B cell (primary cell): ENCODE measurements at regions not wholly inside any gene's neighbourhood (a gene's known extent, or its start where the extent isn't known, plus 50 kb on each side); places are given as distances from the start of the nearest gene placed in this dataset.

Experiments used
- ATAC-seq: fragments of 200-7000 bp; cut with Tn5 transposase; one replicate; pipeline ENCODE4 v1.10.0; 2021; ENCODE audit warnings: low read depth, mild to moderate bottlenecking, moderate number of reproducible peaks, moderate library complexity
- CTCF ChIA-PET: fragments of 350-600 bp; sonication (Branson Sonifier 250); formaldehyde crosslinking; loops from one replicate; lab custom pipeline; 2021; ENCODE audit warnings: antibody characterized with exemption, inconsistent platforms; lab: Charles Lee
- POLR2A ChIA-PET: fragments of 350-600 bp; sonication (Branson Sonifier 250); formaldehyde crosslinking; loops from one replicate; lab custom pipeline; 2021; ENCODE audit warnings: antibody characterized with exemption; lab: Charles Lee
- DNase-seq: peaks from one replicate; pipeline ENCODE4 v3.0.0; 2013
- H2AFZ ChIP-seq: 2 replicates; pipeline ENCODE4 v1.6.1; 2012; ENCODE audit warnings: mild to moderate bottlenecking, low read depth, low read length; ENCODE audit not compliant: insufficient read depth, poor library complexity, severe bottlenecking
- H3K27ac ChIP-seq, 2 donors: 1 replicate in 1 of 2; 2 replicates in 1 of 2; pipeline ENCODE4 v1.5.1; 2012 to 2013; ENCODE audit warnings: low read length in 2 of 2, mild to moderate bottlenecking in 2 of 2, moderate library complexity in 1 of 2
- H3K27me3 ChIP-seq, 4 experiments: fragments of 200-600 bp in 1 of 4; sonication (generic) in 1 of 4; replicated peaks in 1 of 4; 1 replicate in 2 of 4; 2 replicates in 2 of 4; pipeline versions ENCODE4 v1.6.1 to v1.7.0; 2013 to 2016; ENCODE audit warnings: low read length in 3 of 4, mild to moderate bottlenecking in 2 of 4, mixed read lengths in 1 of 4, moderate library complexity in 1 of 4; ENCODE audit not compliant: insufficient read depth in 4 of 4, control insufficient read depth in 3 of 4; ENCODE audit errors: control extremely low read depth in 1 of 4
- H3K36me3 ChIP-seq, 2 experiments: replicated peaks in 1 of 2; 1 replicate in 1 of 2; 2 replicates in 1 of 2; pipeline versions ENCODE4 v1.6.1 to v1.7.1; 2013; ENCODE audit warnings: low read length in 1 of 2; ENCODE audit not compliant: insufficient read depth in 2 of 2, control insufficient read depth in 1 of 2; ENCODE audit errors: control extremely low read depth in 1 of 2, extremely low read depth in 1 of 2
- H3K4me1 ChIP-seq, 2 donors: fragments of 200-600 bp in 1 of 2; sonication (generic) in 1 of 2; 1 replicate in 1 of 2; 2 replicates in 1 of 2; pipeline versions ENCODE4 v1.5.1 to v1.6.1; 2013 to 2017; ENCODE audit warnings: low read length in 2 of 2; ENCODE audit not compliant: control insufficient read depth in 2 of 2, insufficient read depth in 2 of 2
- H3K4me2 ChIP-seq: replicated peaks from 2 replicates; pipeline ENCODE3; 2012; ENCODE audit warnings: mild to moderate bottlenecking, low read depth, low read length; ENCODE audit not compliant: poor library complexity, severe bottlenecking
- H3K4me3 ChIP-seq, 5 experiments: fragments of 200-600 bp in 1 of 5; sonication (generic) in 1 of 5; 1 replicate in 3 of 5; 2 replicates in 2 of 5; pipeline versions ENCODE4 v1.5.1 to v1.7.0; 2011 to 2016; ENCODE audit warnings: low read length in 4 of 5, mild to moderate bottlenecking in 4 of 5, low read depth in 2 of 5, control low read depth in 1 of 5, moderate library complexity in 1 of 5; ENCODE audit not compliant: insufficient read depth in 1 of 5; ENCODE audit errors: control extremely low read depth in 1 of 5, extremely low read depth in 1 of 5
- H3K79me2 ChIP-seq: fragments of 200-600 bp; sonication (generic); one replicate; pipeline ENCODE4 v1.6.0; 2016; ENCODE audit warnings: low read length; ENCODE audit not compliant: control insufficient read depth, insufficient read depth
- H3K9ac ChIP-seq: fragments of 200-600 bp; sonication (generic); 2 replicates; pipeline ENCODE4 v1.6.1; 2017; ENCODE audit warnings: mild to moderate bottlenecking, low read length, moderate library complexity
- H3K9me3 ChIP-seq, 3 donors: one replicate each; pipeline versions ENCODE4 v1.6.1 to v1.7.1; 2013; ENCODE audit warnings: low read length in 2 of 3; ENCODE audit not compliant: control insufficient read depth in 2 of 3, insufficient read depth in 1 of 3; ENCODE audit errors: control extremely low read depth in 1 of 3
- H4K20me1 ChIP-seq: 2 replicates; pipeline ENCODE4 v1.6.0; 2012; ENCODE audit warnings: mild to moderate bottlenecking, low read length; ENCODE audit not compliant: insufficient read depth, control insufficient read depth, poor library complexity, severe bottlenecking
- H3K27ac Mint-ChIP-seq: one replicate; pipeline ENCODE4 v1.8.0; 2021; ENCODE audit warnings: mixed read lengths
- H3K27me3 Mint-ChIP-seq: one replicate; pipeline ENCODE4 v1.8.0; 2021; ENCODE audit warnings: mixed read lengths
- H3K4me1 Mint-ChIP-seq: one replicate; pipeline ENCODE4 v1.8.0; 2021; ENCODE audit warnings: mixed read lengths
- H3K4me3 Mint-ChIP-seq: one replicate; pipeline ENCODE4 v1.8.0; 2021; ENCODE audit warnings: mixed read lengths
- H3K9me3 Mint-ChIP-seq: one replicate; pipeline ENCODE4 v1.8.0; 2022; ENCODE audit warnings: mixed read lengths; ENCODE audit not compliant: insufficient read depth
- EZH2 ChIP-seq: IDR thresholded peaks from 2 replicates; pipeline ENCODE4 v1.6.1; 2012; ENCODE audit warnings: borderline replicate concordance, low read depth, mild to moderate bottlenecking, moderate library complexity, low read length; ENCODE audit not compliant: insufficient read depth, poor library complexity, severe bottlenecking
- WGBS: methylation state at CpG from one replicate; pipeline ENCODE4 v1.1.5; 2013; ENCODE audit warnings: missing lambda C conversion rate; ENCODE audit not compliant: insufficient coverage; 5-methylcytosine and 5-hydroxymethylcytosine counted together
- intact Hi-C: fragments of 100-400 bp; cut with micrococcal nuclease; formaldehyde crosslinking; loops from one replicate; pipeline ENCODE4 v1.10.0; 2022
- TF ChIP-seq, protein P1 (sequence below): fragments of 200-600 bp; IDR thresholded peaks from one replicate; pipeline ENCODE4 v1.8.0; 2022; ENCODE audit warnings: antibody characterized with exemption, mild to moderate bottlenecking

DNA sequence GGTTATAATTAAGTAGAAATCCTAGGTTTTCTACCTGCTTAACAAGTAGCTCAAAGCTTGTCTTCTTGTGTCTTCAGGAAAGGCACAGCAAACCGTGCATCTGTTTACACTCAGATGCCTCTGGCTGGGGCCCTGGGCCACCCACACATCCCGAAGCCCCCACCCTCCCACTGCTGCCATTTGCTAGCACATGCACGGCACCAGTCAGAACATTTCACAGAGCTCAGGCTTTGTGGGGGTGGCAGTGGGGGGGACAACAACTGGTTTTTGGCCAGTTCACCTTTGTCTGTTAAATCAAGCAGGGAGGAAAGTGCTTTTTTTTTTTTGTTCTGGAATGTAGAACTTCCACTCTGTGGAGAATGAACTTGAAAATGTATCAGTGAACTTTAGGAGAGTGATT lies 77.7 kb downstream of the LINC00237 start:
- H3K9me3 Mint-ChIP-seq = no peaks in the 10 kb centered on the region
- H3K4me2 ChIP-seq = no peak overlapping the region
- POLR2A ChIA-PET = interaction anchor here (0.7 kb wide), 1 partner anchor 127 kb away, joined by 3 read pairs; no protein-coding TSS in a partner anchor

DNA sequence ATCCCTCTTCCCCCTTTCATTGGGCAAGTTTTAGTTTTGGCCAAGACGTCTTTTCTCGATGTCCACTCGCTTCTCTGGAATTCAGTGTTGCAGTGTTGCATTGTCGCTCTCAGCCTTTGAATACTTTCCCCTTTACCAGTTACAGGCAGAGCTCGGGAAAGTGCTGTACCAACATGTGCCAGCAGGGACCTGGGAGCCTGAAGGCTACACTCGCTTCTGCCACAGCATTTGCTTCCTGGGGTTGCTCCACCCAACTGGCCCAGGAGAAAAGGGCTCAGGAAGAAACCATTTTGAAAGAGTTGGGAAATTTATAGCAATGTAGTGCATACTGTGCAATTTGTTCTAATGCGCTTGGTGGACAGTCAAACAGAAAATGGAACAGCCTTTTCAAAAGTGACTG lies 78.6 kb downstream of the LINC00237 start:
- no peak overlapping the region for H3K27ac Mint-ChIP-seq
- Histone ChIP-seq H2AFZ (no peak overlapping the region), H3K4me2 (no peak overlapping the region), H4K20me1 (no peaks in the 10 kb centered on the region), H3K9me3 (no peaks in the 10 kb centered on the region), H3K36me3 (no peaks in the 10 kb centered on the region), H3K9ac (no peak overlapping the region), H3K4me1 (no peaks in the 10 kb centered on the region), H3K79me2 (no peaks in the 10 kb centered on the region), H3K4me3 (no peak overlapping the region), H3K27me3 (no peaks in the 10 kb centered on the region), H3K27ac (no peak overlapping the region)
- no peaks in the 10 kb centered on the region for H3K4me1 Mint-ChIP-seq
- DNase-seq (no peak), ATAC-seq (no peak)
- POLR2A ChIA-PET = no interaction called here
- intact Hi-C loops = no loop called here
- H3K9me3 Mint-ChIP-seq = no peaks in the 10 kb centered on the region
- no peak for TF ChIP-seq EZH2
- TF ChIP-seq, protein P1, sequence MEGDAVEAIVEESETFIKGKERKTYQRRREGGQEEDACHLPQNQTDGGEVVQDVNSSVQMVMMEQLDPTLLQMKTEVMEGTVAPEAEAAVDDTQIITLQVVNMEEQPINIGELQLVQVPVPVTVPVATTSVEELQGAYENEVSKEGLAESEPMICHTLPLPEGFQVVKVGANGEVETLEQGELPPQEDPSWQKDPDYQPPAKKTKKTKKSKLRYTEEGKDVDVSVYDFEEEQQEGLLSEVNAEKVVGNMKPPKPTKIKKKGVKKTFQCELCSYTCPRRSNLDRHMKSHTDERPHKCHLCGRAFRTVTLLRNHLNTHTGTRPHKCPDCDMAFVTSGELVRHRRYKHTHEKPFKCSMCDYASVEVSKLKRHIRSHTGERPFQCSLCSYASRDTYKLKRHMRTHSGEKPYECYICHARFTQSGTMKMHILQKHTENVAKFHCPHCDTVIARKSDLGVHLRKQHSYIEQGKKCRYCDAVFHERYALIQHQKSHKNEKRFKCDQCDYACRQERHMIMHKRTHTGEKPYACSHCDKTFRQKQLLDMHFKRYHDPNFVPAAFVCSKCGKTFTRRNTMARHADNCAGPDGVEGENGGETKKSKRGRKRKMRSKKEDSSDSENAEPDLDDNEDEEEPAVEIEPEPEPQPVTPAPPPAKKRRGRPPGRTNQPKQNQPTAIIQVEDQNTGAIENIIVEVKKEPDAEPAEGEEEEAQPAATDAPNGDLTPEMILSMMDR = no peak
- H3K4me3 Mint-ChIP-seq = no peak overlapping the region
- H3K27me3 Mint-ChIP-seq = peaks cover 23% of the 10 kb centered on the region
- 72% methylated on average over 7 of the region's 7 CpGs for WGBS
- CTCF ChIA-PET = no interaction called here

More for the DNA sequence above, 77.7 kb downstream of the LINC00237 start:
- Histone ChIP-seq H3K9ac (no peak overlapping the region), H3K79me2 (no peaks in the 10 kb centered on the region), H3K27ac (no peak overlapping the region), H3K4me1 (no peaks in the 10 kb centered on the region), H2AFZ (no peak overlapping the region), H3K9me3 (no peaks in the 10 kb centered on the region), H4K20me1 (no peaks in the 10 kb centered on the region), H3K27me3 (peaks cover 0 to 2% (median 0%) of the 10 kb centered on the region in 4 experiments), H3K36me3 (no peaks in the 10 kb centered on the region), H3K4me3 (no peak overlapping the region)
- no peak for DNase-seq
- CTCF ChIA-PET = no interaction called here
- Mint-ChIP-seq H3K4me1 (no peaks in the 10 kb centered on the region), H3K4me3 (no peak overlapping the region), H3K27me3 (peaks cover 20% of the 10 kb centered on the region), H3K27ac (no peak overlapping the region)
- WGBS = 20% methylated on average over 1 of the region's 3 CpGs
- TF ChIP-seq, protein P1 = no peak
- TF ChIP-seq EZH2 = no peak
- intact Hi-C loops = no loop called here
- no peak for ATAC-seq
